HG02884 (cell line): ENCODE measurements at regions not wholly inside any gene's neighbourhood (a gene's known extent, or its start where the extent isn't known, plus 50 kb on each side); places are given as distances from the start of the nearest gene placed in this dataset.

ENCODE experiments used
- ATAC-seq: cut with Tn5 transposase; IDR thresholded peaks from one replicate; pipeline ENCODE4 v1.9.1; 2021; ENCODE audit warnings: mild to moderate bottlenecking, moderate library complexity; ENCODE audit not compliant: unreplicated experiment

DNA sequence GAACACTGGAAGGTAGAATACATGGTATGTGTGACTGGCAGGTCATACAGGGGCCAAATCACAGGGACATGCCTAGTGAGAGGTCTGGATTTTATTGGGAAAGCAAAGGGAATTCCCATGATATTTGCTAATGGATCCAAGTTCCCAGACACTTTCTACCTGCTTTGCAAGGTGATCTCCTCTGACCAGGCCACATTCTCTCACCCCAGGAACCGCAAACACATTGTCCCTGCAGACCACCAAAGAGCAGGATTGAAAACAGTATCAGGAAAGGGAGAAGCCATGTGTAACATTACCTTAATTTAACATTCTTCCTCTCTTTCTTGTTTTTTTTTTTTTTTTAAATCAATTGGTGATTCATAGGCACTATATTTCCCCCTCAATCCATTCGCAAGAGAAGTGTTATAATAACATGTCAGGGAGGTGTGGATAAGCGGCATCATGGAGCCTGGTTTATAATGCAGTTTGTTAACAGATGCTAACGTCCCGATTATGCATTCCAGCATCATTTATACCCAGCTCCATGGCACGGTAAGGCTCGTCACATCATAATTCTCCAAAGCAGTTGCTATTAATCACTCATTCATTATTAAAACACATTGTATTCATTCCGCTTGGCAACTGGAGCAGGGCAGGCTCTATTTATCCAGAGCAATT, 155.1 kb upstream of the CCL2 start:
- ATAC-seq: no peak

DNA sequence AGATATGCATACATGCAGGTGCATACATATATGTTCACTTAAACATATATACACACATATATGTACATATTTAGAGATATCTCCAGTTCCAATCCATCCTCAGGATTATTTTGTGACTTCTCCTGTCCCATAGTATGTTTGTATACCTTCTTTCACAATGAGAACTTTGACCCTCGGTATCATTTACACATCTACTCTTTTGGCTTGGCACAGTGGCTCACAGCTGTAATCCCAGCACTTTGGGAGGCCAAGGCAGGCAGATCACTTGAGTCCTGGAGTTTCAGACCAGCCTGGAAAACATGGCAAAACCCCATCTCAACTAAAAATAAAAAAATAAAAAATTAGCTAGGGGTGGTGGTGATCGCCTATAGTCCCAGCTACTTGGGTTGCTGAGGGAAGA, 148.1 kb upstream of the CCL2 start:
- no peak for ATAC-seq

DNA sequence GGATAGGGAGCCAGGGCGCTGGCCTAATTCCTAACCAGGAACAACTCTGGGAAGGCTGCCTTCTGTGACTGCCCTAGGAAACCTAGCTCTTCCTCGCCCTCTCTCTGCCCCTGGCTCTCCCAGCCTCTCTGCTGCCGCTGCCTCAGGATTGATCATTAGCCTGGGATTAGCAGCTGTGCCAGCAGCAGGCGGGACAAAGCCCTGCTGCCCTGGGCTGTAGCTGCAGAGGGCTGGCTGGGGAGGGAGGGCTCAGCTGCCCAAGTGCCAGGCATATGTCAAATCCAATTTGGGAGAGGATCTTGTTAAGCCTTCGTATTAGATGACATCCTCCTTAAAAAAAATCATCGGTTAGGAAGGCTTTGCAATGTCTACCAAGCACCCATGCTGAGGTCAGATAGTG, 144.8 kb upstream of the CCL2 start:
- ATAC-seq: no peak

DNA sequence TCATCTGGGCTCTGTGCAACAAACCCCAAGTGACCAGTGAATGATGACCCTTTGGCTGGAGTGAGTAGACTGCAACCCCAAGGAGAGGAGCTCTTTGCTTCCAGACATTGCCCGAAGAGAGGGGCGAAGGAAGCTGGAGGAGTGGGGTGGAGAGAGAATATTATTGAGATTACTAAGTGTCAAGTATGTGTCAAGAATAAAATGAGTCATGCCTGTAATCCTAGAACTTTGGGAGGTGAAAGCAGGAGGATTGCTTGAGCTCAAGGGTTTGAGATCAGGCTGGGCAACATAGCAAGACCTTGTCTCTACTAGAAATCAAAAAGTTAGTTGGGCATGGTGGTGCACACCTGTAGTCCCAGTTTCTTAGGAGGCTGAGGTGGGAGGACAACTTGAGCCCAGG, 142.0 kb upstream of the CCL2 start:
- ATAC-seq: no peak

DNA sequence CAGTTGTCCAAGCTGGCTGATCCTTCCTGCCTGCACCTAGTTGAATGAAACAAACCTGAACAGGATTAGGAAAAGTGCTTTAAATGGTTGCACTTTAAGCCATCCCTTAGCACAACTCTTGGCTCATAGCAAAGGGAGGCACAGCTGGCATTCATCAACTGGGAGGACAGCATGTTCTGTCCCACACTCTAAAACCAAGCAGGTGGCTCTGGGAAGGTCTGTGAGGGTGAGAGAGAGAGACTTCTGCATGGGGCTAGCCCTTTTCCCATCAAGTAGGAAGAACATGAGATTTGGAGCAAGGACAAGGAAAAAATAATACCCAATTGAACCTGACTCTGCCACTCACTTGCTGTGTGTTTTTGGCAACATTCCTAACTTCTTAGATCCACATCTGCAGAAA, 140.9 kb upstream of the CCL2 start:
- ATAC-seq: no peak

DNA sequence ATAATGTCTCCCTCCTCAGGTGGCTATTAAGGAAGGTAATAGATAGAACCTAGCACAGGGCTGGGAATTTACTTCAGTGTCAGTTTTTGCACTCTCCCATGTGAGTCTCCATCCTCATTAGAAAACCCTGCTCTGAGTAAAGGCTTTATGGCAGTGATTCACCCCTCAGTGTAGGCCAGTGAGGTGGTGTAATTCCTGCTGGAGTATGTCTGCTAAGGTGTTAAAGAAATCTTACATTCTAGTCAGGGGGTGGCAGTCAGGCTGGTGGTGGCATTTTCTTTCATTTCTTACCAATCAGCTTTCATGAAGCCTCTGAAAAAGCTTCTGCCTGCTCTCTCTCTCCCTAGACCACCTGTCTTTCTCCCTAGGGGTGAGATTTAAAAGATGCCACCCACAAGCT, 138.8 kb upstream of the CCL2 start:
- no peak for ATAC-seq

DNA sequence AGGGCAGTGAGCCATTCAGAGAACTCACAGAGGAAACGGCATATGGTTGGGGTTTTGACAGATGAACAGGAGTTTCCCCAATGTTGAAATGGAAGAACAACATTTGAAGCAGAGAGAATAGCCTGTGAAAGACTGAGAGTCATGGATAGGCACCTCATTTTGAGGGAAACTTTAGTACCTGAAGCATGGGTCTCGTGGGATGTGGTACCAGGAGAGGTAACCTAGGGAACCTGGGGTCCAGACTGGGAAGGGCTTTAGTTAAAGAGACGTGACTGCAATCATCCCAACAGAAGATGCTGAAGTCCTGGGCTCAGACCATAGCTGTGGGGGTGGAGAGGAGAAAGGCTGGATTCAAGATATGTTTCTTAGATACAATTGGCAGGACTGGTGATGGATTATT, 137.8 kb upstream of the CCL2 start:
- no peak for ATAC-seq

DNA sequence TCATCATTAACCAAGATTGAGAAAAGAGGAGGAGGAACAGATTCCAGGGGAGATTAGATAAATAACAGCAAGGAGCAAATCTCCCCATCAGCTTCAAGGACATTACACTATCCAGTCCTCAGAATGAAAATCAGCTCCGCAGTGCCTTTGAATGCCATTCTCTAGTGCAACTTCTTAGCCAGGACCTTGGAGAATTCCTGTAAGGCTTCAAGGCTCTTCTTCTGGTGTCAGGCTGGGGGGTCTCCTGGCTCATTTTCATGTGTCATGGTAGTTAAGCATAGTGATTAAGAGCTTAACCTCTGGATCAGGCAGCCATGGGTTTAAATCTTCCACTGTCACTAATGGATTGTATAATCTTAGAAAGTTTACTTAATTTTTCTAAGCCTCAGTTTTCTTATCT, 137.3 kb upstream of the CCL2 start:
- ATAC-seq: no peak

DNA sequence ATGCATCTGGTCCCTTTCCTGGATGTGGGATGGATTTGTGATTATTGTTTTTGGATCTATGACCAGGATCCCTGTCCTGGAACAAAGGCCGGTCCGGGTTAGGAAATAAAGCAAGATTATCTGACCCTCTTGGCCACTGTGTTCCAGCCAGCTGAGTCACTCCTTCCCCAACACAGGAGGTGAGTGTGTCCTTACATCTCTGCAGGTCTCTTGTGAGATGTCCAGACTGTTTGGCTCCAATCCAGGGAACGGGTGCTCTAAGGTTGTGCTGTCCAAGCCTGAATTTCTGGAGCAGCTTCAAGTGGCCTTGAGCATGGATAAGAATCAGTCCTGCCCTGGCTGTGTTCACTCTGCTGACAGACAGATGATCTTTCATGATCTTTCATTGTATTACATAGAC, 136.5 kb upstream of the CCL2 start:
- ATAC-seq: no peak

DNA sequence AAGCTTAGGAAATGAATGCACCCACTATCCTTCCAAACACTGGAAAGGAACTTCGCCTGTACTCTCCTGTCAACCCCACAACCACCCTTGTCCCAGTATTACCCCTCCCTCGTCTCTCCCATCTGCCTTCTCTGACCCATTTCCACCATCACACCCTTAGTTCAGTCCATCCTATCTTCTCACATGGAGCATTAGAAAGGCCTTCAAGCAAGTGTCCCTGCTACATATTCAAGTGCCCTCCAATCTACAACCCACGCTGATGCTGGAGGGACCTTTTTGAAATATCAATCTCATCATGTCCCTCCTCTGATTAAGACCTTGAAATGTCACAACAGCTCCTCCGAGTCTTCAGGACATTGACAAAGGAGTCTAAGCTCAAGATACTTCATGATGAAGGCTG, 133.8 kb upstream of the CCL2 start:
- ATAC-seq: no peak

DNA sequence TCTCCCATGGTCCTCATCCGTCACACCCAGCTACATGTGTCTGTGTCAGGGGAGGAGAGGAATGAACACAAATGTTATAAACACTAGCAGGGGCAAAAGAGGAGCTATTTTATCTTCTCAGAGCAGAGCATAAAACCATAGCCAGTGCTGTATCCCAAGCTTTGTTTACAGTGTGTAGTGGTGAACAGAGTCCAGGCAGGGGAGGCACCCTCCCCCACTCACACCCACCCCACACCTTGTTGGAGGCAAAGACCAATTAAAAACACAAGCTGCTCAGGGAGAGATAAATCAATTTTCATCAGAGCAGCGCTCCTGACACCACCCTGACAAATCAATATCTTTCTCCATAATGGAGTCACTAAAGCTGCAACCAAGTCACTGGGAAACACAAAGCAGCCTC, 132.6 kb upstream of the CCL2 start:
- ATAC-seq: no peak

DNA sequence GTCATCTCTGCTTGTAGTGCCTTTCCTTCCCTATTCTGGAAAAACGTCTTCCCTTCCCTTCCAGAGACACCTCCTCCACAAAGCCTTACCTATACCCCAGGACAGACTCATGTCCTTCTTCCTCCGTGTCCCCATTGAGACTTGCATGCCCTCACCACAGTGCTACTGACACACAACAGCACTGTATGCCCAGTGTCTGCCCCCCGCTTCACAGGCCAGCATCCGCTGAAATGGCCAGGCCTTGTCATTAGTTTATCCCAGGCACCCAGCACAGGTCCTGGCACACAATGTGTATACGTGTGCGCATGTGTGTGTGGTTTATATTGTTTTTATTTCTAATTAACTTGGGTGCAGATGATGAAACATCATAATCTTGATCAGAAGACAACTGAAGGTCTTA, 130.1 kb upstream of the CCL2 start:
- no peak for ATAC-seq

DNA sequence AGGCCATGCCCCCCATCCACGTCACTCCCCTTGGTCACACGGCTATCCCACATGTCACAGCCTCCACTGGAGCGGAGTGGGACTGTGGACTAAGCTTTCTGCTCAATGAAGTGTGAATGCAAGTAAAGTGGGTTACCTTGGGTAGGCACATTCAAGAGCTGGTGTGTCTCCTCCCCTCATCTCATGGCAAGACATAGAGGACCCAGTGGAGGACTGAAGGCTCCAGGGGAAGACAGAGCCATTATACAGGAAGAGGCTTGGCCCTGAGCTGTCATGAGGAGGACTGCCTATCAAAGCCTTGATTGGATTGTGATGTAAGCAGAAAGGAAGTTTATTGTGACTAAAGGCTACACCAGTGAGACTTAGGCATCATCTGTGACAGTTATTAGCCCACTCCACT, 129.2 kb upstream of the CCL2 start:
- ATAC-seq: no peak

DNA sequence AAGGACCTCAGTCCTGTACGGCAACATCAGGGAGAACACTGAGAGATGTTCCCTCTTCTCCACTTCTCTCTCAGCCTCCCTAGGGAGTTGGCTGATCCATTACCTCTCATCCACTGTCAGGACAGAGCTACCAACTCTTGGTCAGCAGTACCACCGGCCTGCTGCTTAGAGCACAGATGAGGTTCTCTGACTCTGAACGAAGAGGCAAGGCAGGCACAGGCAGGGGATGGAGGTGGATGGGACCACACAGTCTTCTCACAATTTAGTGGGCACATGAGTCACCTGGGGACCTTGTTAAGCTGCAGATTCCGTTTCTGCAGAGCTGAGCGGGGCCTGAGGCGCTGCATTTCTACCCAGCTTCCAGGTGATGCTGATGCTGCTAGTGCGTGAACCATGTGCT, 128.6 kb upstream of the CCL2 start:
- ATAC-seq: no peak

DNA sequence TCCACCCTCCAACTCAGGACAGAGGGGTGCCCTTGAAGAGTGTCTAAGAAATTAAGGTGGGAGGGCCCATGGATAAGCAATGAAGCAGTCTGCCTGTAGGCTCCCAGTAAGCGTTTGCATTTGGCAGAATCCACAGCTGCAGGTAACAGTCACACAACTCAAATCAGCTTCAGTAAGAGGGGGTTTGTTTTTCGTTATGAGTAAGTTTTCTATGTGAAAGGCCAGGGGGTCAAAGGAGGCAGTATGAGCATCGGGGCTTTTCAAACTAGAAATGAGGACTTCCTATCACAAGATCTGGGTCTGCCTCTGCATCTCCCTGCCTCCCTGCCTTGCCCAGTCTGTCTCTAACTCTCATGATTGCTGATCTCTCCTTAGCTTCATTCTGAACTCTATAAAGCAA, 128.1 kb upstream of the CCL2 start:
- no peak for ATAC-seq

DNA sequence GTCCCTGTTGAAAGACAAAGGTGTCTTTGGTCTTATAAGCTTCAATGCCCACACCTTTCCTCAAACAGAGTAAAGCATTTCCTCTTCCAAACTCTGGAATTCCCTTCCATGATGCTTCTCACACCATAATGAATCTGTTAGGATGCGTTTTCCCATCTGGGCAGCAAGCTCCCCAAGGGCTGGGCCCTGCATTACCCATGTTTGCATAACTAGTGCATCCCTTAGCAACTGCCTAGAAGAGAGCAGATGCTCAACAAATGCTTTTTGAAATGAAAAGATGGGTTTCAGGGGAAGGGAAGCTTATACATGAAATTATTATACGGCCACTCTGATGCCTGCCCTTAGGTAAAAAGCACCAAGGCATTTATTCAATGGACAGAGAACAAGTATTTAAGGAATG, 124.5 kb upstream of the CCL2 start:
- no peak for ATAC-seq

DNA sequence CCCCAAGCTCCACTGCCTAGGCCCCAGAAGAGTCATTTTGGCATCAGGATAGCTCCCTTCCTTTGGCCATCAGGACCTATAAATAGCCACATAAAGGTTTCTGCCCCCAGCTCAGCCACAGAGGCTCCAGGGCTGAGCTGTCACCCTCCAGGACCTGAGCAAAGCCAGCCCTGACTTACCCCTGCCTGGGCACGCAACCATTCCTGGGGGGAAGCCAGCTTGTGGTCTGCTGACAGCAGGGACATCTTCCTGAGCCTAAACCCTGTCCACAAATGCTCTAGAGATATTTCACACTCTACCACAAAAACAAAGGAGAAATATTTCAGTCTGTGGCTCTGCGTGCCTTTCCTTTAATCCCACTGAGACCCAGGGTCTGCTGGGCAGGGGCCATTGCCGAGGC, 123.7 kb upstream of the CCL2 start:
- no peak for ATAC-seq

DNA sequence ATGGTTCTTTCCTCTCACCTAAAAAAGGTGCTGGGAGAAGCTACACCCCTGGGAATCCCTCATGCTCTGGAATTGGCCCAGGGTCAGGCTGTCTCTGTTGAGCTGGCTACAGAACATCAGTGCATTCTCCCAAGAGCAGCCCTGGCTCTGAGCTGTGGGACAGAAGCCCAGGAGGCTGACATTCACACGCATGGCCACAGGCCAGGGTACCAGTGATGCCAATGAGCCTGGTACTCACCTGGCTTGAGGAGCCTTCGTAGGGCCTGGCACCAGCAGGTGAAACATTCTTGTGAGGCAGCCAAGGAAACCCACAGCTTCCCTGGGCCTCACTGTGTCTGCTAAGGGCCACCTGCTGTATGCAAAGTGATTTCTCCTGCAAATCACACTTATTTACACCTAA, 121.7 kb upstream of the CCL2 start:
- no peak for ATAC-seq

DNA sequence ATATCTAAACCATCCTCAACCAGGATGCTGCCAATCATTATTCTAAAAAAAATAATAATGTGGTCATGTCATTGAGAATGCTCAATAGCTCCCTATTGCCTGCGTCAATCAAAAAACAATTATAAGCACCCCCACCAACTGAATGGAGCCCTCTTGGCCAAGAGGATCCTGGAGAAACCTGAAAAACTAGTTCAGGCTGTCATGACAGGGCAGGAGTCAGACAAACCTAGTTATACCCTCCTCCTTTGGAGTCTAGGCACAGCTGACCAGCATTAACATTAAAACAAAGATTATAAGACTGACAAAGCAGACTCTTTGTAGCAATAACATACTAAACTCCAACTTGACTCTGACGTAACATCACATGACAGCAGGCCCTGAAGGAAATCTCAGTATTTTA, 119.2 kb upstream of the CCL2 start:
- no peak for ATAC-seq

DNA sequence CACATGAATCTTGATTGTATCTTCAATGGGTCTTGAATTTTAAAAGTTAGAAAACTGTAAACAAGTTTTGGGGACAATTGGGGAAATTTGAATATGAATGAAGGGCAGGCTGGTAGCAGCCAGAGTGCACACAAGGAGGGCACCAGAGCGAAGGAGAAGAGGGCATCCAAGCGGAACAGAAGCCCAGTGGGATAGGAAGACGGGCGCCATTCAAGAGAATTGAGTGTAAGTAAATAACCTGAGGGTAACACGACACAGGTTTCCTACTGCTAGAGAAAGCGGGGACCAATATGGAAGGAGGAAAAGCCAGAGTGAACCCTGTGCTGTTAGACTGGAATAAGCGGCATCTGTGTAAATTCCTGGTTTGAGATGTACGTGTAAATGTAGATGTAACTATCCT, 115.1 kb upstream of the CCL2 start:
- no peak for ATAC-seq

DNA sequence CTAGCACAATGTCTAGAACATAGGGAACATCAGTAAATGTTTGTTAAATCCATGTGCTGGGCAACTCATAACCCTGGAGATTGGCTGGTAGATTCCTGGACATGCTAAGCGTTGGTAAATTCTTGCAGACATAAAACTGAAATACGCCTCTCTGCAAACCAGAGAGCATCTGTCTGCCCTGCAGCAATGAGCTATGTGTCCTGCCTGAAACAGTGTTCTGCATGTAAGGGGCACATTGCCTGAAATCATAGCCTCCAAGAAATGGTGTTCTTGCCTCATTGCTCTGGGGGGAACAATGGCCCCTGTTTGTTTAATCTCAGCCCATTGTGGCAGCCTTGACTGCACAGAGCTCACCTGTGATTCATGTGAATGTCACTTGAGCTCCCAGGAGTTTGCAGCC, 113.5 kb upstream of the CCL2 start:
- no peak for ATAC-seq

DNA sequence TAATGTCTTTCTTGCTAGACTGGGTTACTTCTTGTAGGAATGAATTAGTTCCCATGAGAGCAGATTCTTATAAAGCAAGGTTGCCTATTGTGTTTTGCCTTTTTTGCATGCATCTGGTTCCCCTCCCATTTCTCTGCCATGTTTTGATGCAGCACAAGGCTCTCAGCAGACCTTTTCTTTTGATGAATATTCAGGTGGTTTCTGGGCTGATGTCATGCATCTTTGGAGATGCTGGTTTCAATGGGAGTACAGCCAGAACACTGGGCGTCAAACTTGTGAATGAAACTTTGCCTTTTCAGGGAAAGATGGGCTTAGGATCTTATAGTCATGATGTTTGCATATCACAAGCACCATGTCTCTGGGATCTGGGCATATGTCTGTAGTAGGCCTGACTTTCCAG, 111.7 kb upstream of the CCL2 start:
- no peak for ATAC-seq

DNA sequence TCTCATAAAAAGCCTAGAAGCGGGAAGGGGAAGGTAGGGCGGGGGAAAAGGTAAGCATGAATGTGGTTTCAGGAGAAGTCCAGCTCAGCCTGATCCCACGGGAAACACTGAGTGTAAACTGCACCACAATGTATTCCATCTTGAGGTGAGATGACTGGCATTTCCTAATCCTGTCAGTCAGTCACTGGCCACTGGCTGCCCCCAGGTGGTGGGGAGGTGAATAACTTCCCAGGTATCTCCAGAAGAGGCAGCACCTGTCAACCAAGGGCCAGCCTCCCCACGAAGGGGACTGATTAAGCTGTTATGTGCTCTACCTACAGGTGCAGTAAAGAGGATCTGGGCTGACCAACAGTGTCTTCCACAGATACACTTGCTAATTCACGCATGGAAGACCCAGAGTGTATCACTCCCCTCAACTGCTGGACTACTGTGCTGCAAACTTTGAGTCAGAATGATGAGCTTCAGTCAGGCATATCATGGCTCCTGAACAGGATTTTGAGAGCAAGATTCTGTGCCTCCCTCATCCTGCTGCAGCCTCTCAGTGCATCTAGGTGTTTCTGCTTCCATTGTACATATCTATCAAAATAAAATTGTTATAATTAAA, 108.5 kb upstream of the CCL2 start:
- ATAC-seq: no peak
